Testis (tissue), 2 donors: ENCODE measurements at regions not wholly inside any gene's neighbourhood (a gene's known extent, or its start where the extent isn't known, plus 50 kb on each side); places are given as distances from the start of the nearest gene placed in this dataset.

ENCODE experiments used
- DNase-seq: peaks from one replicate; pipeline ENCODE4 v3.0.0-alpha.2; 2019
- H3K27ac ChIP-seq, 2 donors: fragments of 200-600 bp; sonication (generic); one replicate each; pipeline ENCODE4 v1.5.1; 2019
- H3K27me3 ChIP-seq: fragments of 200-600 bp; sonication (generic); one replicate; pipeline ENCODE4 v1.5.1; 2019
- H3K36me3 ChIP-seq: fragments of 200-600 bp; sonication (generic); one replicate; pipeline ENCODE4 v1.5.1; 2017; ENCODE audit warnings: low read depth; ENCODE audit errors: missing control alignments
- H3K4me1 ChIP-seq: fragments of 200-600 bp; sonication (generic); one replicate; pipeline ENCODE4 v1.5.1; 2019
- H3K4me3 ChIP-seq, 2 donors: fragments of 200-600 bp; sonication (generic); one replicate each; pipeline ENCODE4 v1.5.1; 2017 to 2019
- H3K9me3 ChIP-seq: fragments of 200-600 bp; sonication (generic); one replicate; pipeline ENCODE4 v1.5.1; 2017
- POLR2A ChIP-seq: fragments of 450-650 bp; IDR thresholded peaks from one replicate; pipeline ENCODE4 v1.6.1; 2017; ENCODE audit warnings: antibody characterized with exemption, mild to moderate bottlenecking, moderate library complexity
- WGBS, 2 donors: methylation state at CpG; one replicate each; pipeline ENCODE4 v1.1.5; 2018; 5-methylcytosine and 5-hydroxymethylcytosine counted together
- intact Hi-C: fragments of 100-400 bp; cut with DNase I; formaldehyde crosslinking; loops from one replicate; pipeline ENCODE4 v1.15.1; 2023; ENCODE audit warnings: low total_unique reads
- TF ChIP-seq, protein P1 (sequence below), 3 experiments: fragments of 450-650 bp in 2 of 3; fragments of 200-600 bp in 1 of 3; sonication (generic) in 1 of 3; IDR thresholded peaks; one replicate each; pipeline ENCODE4 v1.5.1; 2016 to 2019; ENCODE audit warnings: antibody characterized with exemption in 3 of 3, mild to moderate bottlenecking in 2 of 3, moderate library complexity in 1 of 3

DNA sequence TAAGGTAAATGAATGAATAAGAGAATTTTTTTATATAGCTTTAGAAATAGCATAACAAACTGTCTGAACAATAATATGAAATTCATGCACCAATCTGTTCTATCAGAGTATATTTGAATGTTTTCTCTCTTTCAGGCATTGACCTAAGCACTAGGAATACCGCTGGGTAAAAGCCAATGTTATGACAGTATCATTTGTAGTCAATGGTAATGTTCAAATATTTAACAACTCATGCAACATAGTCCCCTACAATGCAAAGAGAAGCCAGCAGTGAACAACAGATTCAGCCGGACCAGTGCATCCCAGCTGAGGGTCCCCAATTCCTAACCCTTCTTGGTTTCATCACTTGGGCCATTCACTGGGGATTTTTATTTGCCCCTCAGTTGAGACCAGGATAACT lies 52.6 kb upstream of the MYCBP2 start:
- intact Hi-C loops = no loop called here

GRCh38 chr13:77378662-77379061 lies 51.8 kb upstream of the MYCBP2 start:
- Histone ChIP-seq H3K36me3 (no peaks in the 10 kb centered on the region), H3K27ac (no peak overlapping the region), H3K4me3 (no peak overlapping the region), H3K27me3 (no peaks in the 10 kb centered on the region), H3K9me3 (no peaks in the 10 kb centered on the region), H3K4me1 (no peaks in the 10 kb centered on the region)
- TF ChIP-seq, protein P1, sequence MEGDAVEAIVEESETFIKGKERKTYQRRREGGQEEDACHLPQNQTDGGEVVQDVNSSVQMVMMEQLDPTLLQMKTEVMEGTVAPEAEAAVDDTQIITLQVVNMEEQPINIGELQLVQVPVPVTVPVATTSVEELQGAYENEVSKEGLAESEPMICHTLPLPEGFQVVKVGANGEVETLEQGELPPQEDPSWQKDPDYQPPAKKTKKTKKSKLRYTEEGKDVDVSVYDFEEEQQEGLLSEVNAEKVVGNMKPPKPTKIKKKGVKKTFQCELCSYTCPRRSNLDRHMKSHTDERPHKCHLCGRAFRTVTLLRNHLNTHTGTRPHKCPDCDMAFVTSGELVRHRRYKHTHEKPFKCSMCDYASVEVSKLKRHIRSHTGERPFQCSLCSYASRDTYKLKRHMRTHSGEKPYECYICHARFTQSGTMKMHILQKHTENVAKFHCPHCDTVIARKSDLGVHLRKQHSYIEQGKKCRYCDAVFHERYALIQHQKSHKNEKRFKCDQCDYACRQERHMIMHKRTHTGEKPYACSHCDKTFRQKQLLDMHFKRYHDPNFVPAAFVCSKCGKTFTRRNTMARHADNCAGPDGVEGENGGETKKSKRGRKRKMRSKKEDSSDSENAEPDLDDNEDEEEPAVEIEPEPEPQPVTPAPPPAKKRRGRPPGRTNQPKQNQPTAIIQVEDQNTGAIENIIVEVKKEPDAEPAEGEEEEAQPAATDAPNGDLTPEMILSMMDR (IDR thresholded peaks at IDR 0.05) = no peak
- no peak for TF ChIP-seq POLR2A
- intact Hi-C loops = no loop called here
- no peak for DNase-seq

More for the DNA sequence above, 52.6 kb upstream of the MYCBP2 start:
- no peak overlapping the region for H3K27ac ChIP-seq
- H3K9me3 ChIP-seq = no peaks in the 10 kb centered on the region
- H3K36me3 ChIP-seq = no peaks in the 10 kb centered on the region
- 96 to 98% methylated on average over 2 of the region's 2 CpGs for WGBS, 2 donors
- H3K27me3 ChIP-seq = no peaks in the 10 kb centered on the region
- no peak overlapping the region for H3K4me3 ChIP-seq
- no peak for DNase-seq
- no peaks in the 10 kb centered on the region for H3K4me1 ChIP-seq
- TF ChIP-seq, protein P1 (IDR thresholded peaks at IDR 0.05) = no peak
- TF ChIP-seq POLR2A = no peak

- H3K4me3 ChIP-seq = no peak overlapping the region
- no peaks in the 10 kb centered on the region for H3K27me3 ChIP-seq
- H3K36me3 ChIP-seq = no peaks in the 10 kb centered on the region
- no peaks in the 10 kb centered on the region for H3K9me3 ChIP-seq
- WGBS, 2 donors = 28 to 47% methylated on average over 1 of the region's 1 CpG
- TF ChIP-seq, protein P1 (IDR thresholded peaks at IDR 0.05) = no peak
- intact Hi-C loops = no loop called here
- no peaks in the 10 kb centered on the region for H3K4me1 ChIP-seq
- no peak for DNase-seq
- H3K27ac ChIP-seq = no peak overlapping the region
These were observed 50.1 kb upstream of the MYCBP2 start for GRCh38 chr13:77377016-77377415.
